ENCODE measurements at regions not wholly inside any gene's neighbourhood (a gene's known extent, or its start where the extent isn't known, plus 50 kb on each side); places are given as distances from the start of the nearest gene placed in this dataset.

- H3K4me1 ChIP-seq = peaks cover 0 to 10% of the 10 kb centered on the region in 2 donors
- TF ChIP-seq CTCF (IDR thresholded peaks at IDR 0.05 in 4 of 5, conservative IDR thresholded peaks at IDR 0.05 in 1 of 5) (no peak), POLR2A (IDR thresholded peaks at IDR 0.05) (no peak)
- no peak overlapping the region for H3K4me3 ChIP-seq
- ATAC-seq (peak; percentile 76 to 90), DNase-seq (no peak)
- H3K9me3 ChIP-seq = no peaks in the 10 kb centered on the region
- intact Hi-C loops (cut with DNase I; ENCODE audit: low total_unique reads) = no loop called here
- in situ Hi-C loops (cut with MboI; ENCODE audit: low sequenced_read_pairs in 4 of 4) = no loop called here
- no peaks in the 10 kb centered on the region for H3K27me3 ChIP-seq
- H3K27ac ChIP-seq = no peak overlapping the region
- H3K36me3 ChIP-seq = no peaks in the 10 kb centered on the region
Observed at GRCh38 chr1:216888731-216889130, 165.5 kb upstream of the ESRRG start.

GRCh38 chr1:216887032-216887431, 163.8 kb upstream of the ESRRG start:
- ATAC-seq = no peak
- TF ChIP-seq CTCF (IDR thresholded peaks at IDR 0.05 in 4 of 5, conservative IDR thresholded peaks at IDR 0.05 in 1 of 5) = no peak
- TF ChIP-seq POLR2A (IDR thresholded peaks at IDR 0.05) = no peak
- in situ Hi-C loops (cut with MboI; ENCODE audit: low sequenced_read_pairs in 4 of 4) = no loop called here

GRCh38 chr1:216884614-216885229, 161.5 kb upstream of the ESRRG start:
- intact Hi-C loops (cut with DNase I; ENCODE audit: low total_unique reads) = no loop called here
- H3K27ac ChIP-seq = no peak overlapping the region
- no peak for TF ChIP-seq CTCF (IDR thresholded peaks at IDR 0.05 in 4 of 5, conservative IDR thresholded peaks at IDR 0.05 in 1 of 5)
- TF ChIP-seq POLR2A (IDR thresholded peaks at IDR 0.05) = no peak

More at GRCh38 chr1:216887032-216887431, 163.8 kb upstream of the ESRRG start:
- Histone ChIP-seq H3K9me3 (no peaks in the 10 kb centered on the region), H3K36me3 (no peaks in the 10 kb centered on the region), H3K27ac (no peak overlapping the region), H3K4me3 (no peak overlapping the region), H3K27me3 (no peaks in the 10 kb centered on the region), H3K4me1 (peaks cover 0 to 10% of the 10 kb centered on the region in 2 donors)
- intact Hi-C loops (cut with DNase I; ENCODE audit: low total_unique reads) = no loop called here
- no peak for DNase-seq

GRCh38 chr1:216883518-216883917, 160.3 kb upstream of the ESRRG start:
- in situ Hi-C loops (cut with MboI; ENCODE audit: low sequenced_read_pairs in 4 of 4) = no loop called here
- ATAC-seq (no peak), DNase-seq (no peak)
- H3K27me3 ChIP-seq = no peaks in the 10 kb centered on the region
- no peak overlapping the region for H3K4me3 ChIP-seq
- no peak overlapping the region for H3K27ac ChIP-seq
- H3K4me1 ChIP-seq = peaks cover 0 to 2% of the 10 kb centered on the region in 2 donors
- no peaks in the 10 kb centered on the region for H3K36me3 ChIP-seq
- intact Hi-C loops (cut with DNase I; ENCODE audit: low total_unique reads) = no loop called here
- TF ChIP-seq CTCF (IDR thresholded peaks at IDR 0.05 in 4 of 5, conservative IDR thresholded peaks at IDR 0.05 in 1 of 5) = no peak
- no peak for TF ChIP-seq POLR2A (IDR thresholded peaks at IDR 0.05)
- H3K9me3 ChIP-seq = no peaks in the 10 kb centered on the region

More at GRCh38 chr1:216884614-216885229, 161.5 kb upstream of the ESRRG start:
- Histone ChIP-seq H3K36me3 (no peaks in the 10 kb centered on the region), H3K4me3 (no peak overlapping the region), H3K27me3 (no peaks in the 10 kb centered on the region), H3K4me1 (peaks cover 0 to 10% of the 10 kb centered on the region in 2 donors), H3K9me3 (no peaks in the 10 kb centered on the region)
- in situ Hi-C loops (cut with MboI; ENCODE audit: low sequenced_read_pairs in 4 of 4) = no loop called here
- DNase-seq = no peak
- no peak for ATAC-seq

GRCh38 chr1:216881695-216882094, 158.5 kb upstream of the ESRRG start:
- H3K4me1 ChIP-seq = no peaks in the 10 kb centered on the region
- DNase-seq = no peak
- no peaks in the 10 kb centered on the region for H3K9me3 ChIP-seq
- H3K27ac ChIP-seq = no peak overlapping the region
- no peak overlapping the region for H3K4me3 ChIP-seq
- ATAC-seq = no peak
- H3K27me3 ChIP-seq = no peaks in the 10 kb centered on the region
- intact Hi-C loops (cut with DNase I; ENCODE audit: low total_unique reads) (no loop called here), in situ Hi-C loops (cut with MboI; ENCODE audit: low sequenced_read_pairs in 4 of 4) (no loop called here)
- TF ChIP-seq POLR2A (IDR thresholded peaks at IDR 0.05) = no peak
- no peak for TF ChIP-seq CTCF (IDR thresholded peaks at IDR 0.05 in 4 of 5, conservative IDR thresholded peaks at IDR 0.05 in 1 of 5)
- no peaks in the 10 kb centered on the region for H3K36me3 ChIP-seq
